HFFc6 (cell line): ENCODE measurements at regions not wholly inside any gene's neighbourhood (a gene's known extent, or its start where the extent isn't known, plus 50 kb on each side); places are given as distances from the start of the nearest gene placed in this dataset.
"Not testable (repeated sequence)": the region's sequence is repeated elsewhere in the genome, so short reads cannot be mapped to it uniquely, and the experiment has no call there.

Experiments
- DNase-seq: peaks from one replicate; pipeline ENCODE4 v3.0.0-alpha.2; 2018
- H3K27ac Mint-ChIP-seq: 2 replicates; pipeline ENCODE4 v1.8.0; 2020; ENCODE audit warnings: mild to moderate bottlenecking, mixed read lengths
- H3K27me3 Mint-ChIP-seq: 2 replicates; pipeline ENCODE4 v1.8.0; 2021; ENCODE audit warnings: mild to moderate bottlenecking, moderate library complexity, mixed read lengths; ENCODE audit not compliant: insufficient read depth
- H3K36me3 Mint-ChIP-seq: 2 replicates; pipeline ENCODE4 v1.8.0; 2021; ENCODE audit warnings: low read depth, mixed read lengths
- H3K4me1 Mint-ChIP-seq: 2 replicates; pipeline ENCODE4 v1.8.0; 2020; ENCODE audit warnings: low read depth, mixed read lengths
- H3K4me3 Mint-ChIP-seq: 2 replicates; pipeline ENCODE4 v1.8.0; 2020; ENCODE audit warnings: mild to moderate bottlenecking, moderate library complexity, mixed read lengths
- H3K9me3 Mint-ChIP-seq: 2 replicates; pipeline ENCODE4 v1.8.0; 2020; ENCODE audit warnings: mild to moderate bottlenecking, mixed read lengths
- CTCF ChIP-seq: fragments of 200-600 bp; sonication (generic); IDR thresholded peaks from 2 replicates; pipeline ENCODE4 v1.5.0; 2021; ENCODE audit warnings: antibody characterized with exemption, mild to moderate bottlenecking

GRCh38 chr14:22177870-22178269, 411.2 kb downstream of the DAD1 start:
- Mint-ChIP-seq H3K4me3 (no peak overlapping the region), H3K27ac (no peak overlapping the region), H3K36me3 (no peaks in the 10 kb centered on the region), H3K27me3 (peaks cover 3% of the 10 kb centered on the region), H3K9me3 (no peaks in the 10 kb centered on the region), H3K4me1 (no peaks in the 10 kb centered on the region)
- DNase-seq, result no peak
- TF ChIP-seq CTCF, result no peak

- no peak for TF ChIP-seq CTCF
- H3K27ac Mint-ChIP-seq, result no peak overlapping the region
- H3K27me3 Mint-ChIP-seq, result peaks cover 2% of the 10 kb centered on the region; the same call in 1 of the 2 replicates
- no peak overlapping the region for H3K4me3 Mint-ChIP-seq
- H3K4me1 Mint-ChIP-seq, result no peaks in the 10 kb centered on the region
- no peaks in the 10 kb centered on the region for H3K9me3 Mint-ChIP-seq
- no peak for DNase-seq
- no peaks in the 10 kb centered on the region for H3K36me3 Mint-ChIP-seq
Observed at GRCh38 chr14:22176957-22177356, 412.1 kb downstream of the DAD1 start.

GRCh38 chr14:22175278-22175558, 413.8 kb downstream of the DAD1 start:
- H3K27ac Mint-ChIP-seq, DNase-seq, H3K36me3 Mint-ChIP-seq, H3K4me1 Mint-ChIP-seq, H3K4me3 Mint-ChIP-seq, H3K9me3 Mint-ChIP-seq, H3K27me3 Mint-ChIP-seq: not testable (repeated sequence)

- H3K27ac Mint-ChIP-seq, result no peak overlapping the region
- peaks cover 4% of the 10 kb centered on the region for H3K27me3 Mint-ChIP-seq
- no peaks in the 10 kb centered on the region for H3K4me1 Mint-ChIP-seq
- no peak for DNase-seq
- H3K36me3 Mint-ChIP-seq, result no peaks in the 10 kb centered on the region
- no peak overlapping the region for H3K4me3 Mint-ChIP-seq
- H3K9me3 Mint-ChIP-seq, result no peaks in the 10 kb centered on the region
- no peak for TF ChIP-seq CTCF
Observed at GRCh38 chr14:22174412-22175277, 414.4 kb downstream of the DAD1 start.

- H3K36me3 Mint-ChIP-seq, result no peaks in the 10 kb centered on the region
Observed at GRCh38 chr14:22168092-22168955, 420.7 kb downstream of the DAD1 start.

More at GRCh38 chr14:22168092-22168955, 420.7 kb downstream of the DAD1 start:
- H3K27ac Mint-ChIP-seq, result no peak overlapping the region
- peaks cover 6% of the 10 kb centered on the region; the same call in 1 of the 2 replicates for H3K27me3 Mint-ChIP-seq
- no peak overlapping the region for H3K4me3 Mint-ChIP-seq
- no peak for TF ChIP-seq CTCF
- H3K4me1 Mint-ChIP-seq, result no peaks in the 10 kb centered on the region
- H3K9me3 Mint-ChIP-seq, result no peaks in the 10 kb centered on the region
- no peak for DNase-seq
